H1 (cell line): ENCODE measurements at regions not wholly inside any gene's neighbourhood (a gene's known extent, or its start where the extent isn't known, plus 50 kb on each side); places are given as distances from the start of the nearest gene placed in this dataset.

Source experiments
- CTCF ChIA-PET: fragments of 300-600 bp; sonication (Branson Sonifier 250); formaldehyde crosslinking; loops from one replicate; lab custom pipeline; 2021; ENCODE audit not compliant: partially characterized antibody; lab: Charles Lee
- POLR2A ChIA-PET: fragments of 300-600 bp; sonication (Branson Sonifier 250); formaldehyde crosslinking; loops from one replicate; lab custom pipeline; 2021; ENCODE audit warnings: inconsistent platforms; ENCODE audit not compliant: partially characterized antibody; lab: Charles Lee
- DNase-seq, 2 experiments: peaks; one replicate each; pipeline versions ENCODE4 v3.0.0 to v3.0.0-alpha.2; 2010 to 2022; ENCODE audit warnings: low spot score in 2 of 2, low read depth in 1 of 2, mixed read lengths in 1 of 2
- FAIRE-seq: peaks from 2 replicates; lab custom pipeline; 2011; peaks lifted over from hg19 to GRCh38; lab: Jason Lieb, UNC
- H2AFZ ChIP-seq: 2 replicates; pipeline ENCODE4 v1.8.1; 2012; ENCODE audit warnings: low read length, inconsistent platforms
- H2AK5ac ChIP-seq: 2 replicates; pipeline ENCODE4 v1.6.1; 2013; ENCODE audit warnings: low read depth, low read length
- H2BK120ac ChIP-seq: replicated peaks from 2 replicates; pipeline ENCODE3; 2013; ENCODE audit warnings: low read depth, low read length, inconsistent platforms
- H2BK12ac ChIP-seq: 2 replicates; pipeline ENCODE4 v1.6.1; 2013; ENCODE audit warnings: low read depth, low read length
- H2BK15ac ChIP-seq: 2 replicates; pipeline ENCODE4 v1.6.1; 2013; ENCODE audit warnings: low read length
- H2BK20ac ChIP-seq: 2 replicates; pipeline ENCODE4 v1.6.1; 2013; ENCODE audit warnings: low read length
- H2BK5ac ChIP-seq: 2 replicates; pipeline ENCODE4 v1.6.1; 2013; ENCODE audit warnings: low read depth, low read length
- H3K14ac ChIP-seq: 2 replicates; pipeline ENCODE4 v1.6.1; 2013; ENCODE audit warnings: inconsistent platforms; ENCODE audit not compliant: insufficient read length
- H3K18ac ChIP-seq: 2 replicates; pipeline ENCODE4 v1.6.1; 2013; ENCODE audit warnings: low read length; ENCODE audit errors: extremely low read depth
- H3K23ac ChIP-seq: 2 replicates; pipeline ENCODE4 v1.6.1; 2013; ENCODE audit warnings: inconsistent platforms; ENCODE audit not compliant: insufficient read length
- H3K23me2 ChIP-seq: 2 replicates; pipeline ENCODE4 v1.6.1; 2013; ENCODE audit warnings: low read depth, low read length
- H3K27ac ChIP-seq: 2 replicates; pipeline ENCODE4 v1.6.1; 2011; ENCODE audit warnings: low read depth, low read length, inconsistent platforms
- H3K27me3 ChIP-seq, 4 experiments: replicated peaks in 1 of 4; 1 replicate in 1 of 4; 2 replicates in 3 of 4; pipeline versions ENCODE4 v1.6.1 to v1.8.1; 2011 to 2013; ENCODE audit warnings: low read length in 3 of 4, mild to moderate bottlenecking in 3 of 4, inconsistent platforms in 2 of 4, mixed read lengths in 2 of 4, moderate library complexity in 1 of 4; ENCODE audit not compliant: control insufficient read depth in 3 of 4, insufficient read depth in 3 of 4; ENCODE audit errors: extremely low read depth in 1 of 4
- H3K36me3 ChIP-seq, 4 experiments: 2 replicates each; pipeline versions ENCODE4 v1.6.1 to v1.8.1; 2011 to 2013; ENCODE audit warnings: mild to moderate bottlenecking in 4 of 4, low read length in 3 of 4, moderate library complexity in 2 of 4, control low read depth in 1 of 4, inconsistent platforms in 1 of 4; ENCODE audit not compliant: insufficient read depth in 4 of 4, control insufficient read depth in 2 of 4
- H3K4ac ChIP-seq: replicated peaks from 2 replicates; pipeline ENCODE3; 2013; ENCODE audit warnings: low read length, low read depth, mixed read lengths, inconsistent platforms; ENCODE audit not compliant: insufficient read length
- H3K4me1 ChIP-seq, 4 experiments: replicated peaks in 1 of 4; 1 replicate in 1 of 4; 2 replicates in 3 of 4; pipeline versions ENCODE4 v1.6.1 to v1.8.1; 2011 to 2013; ENCODE audit warnings: low read length in 3 of 4, inconsistent platforms in 2 of 4, mixed read lengths in 1 of 4; ENCODE audit not compliant: insufficient read depth in 4 of 4, control insufficient read depth in 3 of 4
- H3K4me2 ChIP-seq, 2 experiments: 2 replicates each; pipeline versions ENCODE4 v1.6.1 to v1.8.1; 2011 to 2013; ENCODE audit warnings: low read depth in 2 of 2, low read length in 2 of 2, control low read depth in 1 of 2, inconsistent platforms in 1 of 2, mild to moderate bottlenecking in 1 of 2; ENCODE audit not compliant: insufficient read depth in 1 of 2
- H3K4me3 ChIP-seq, 4 experiments: fragments of 200-600, 300-600 bp in 1 of 4; sonication (generic), shearing (Covaris generic), sonication (Bioruptor Twin) in 1 of 4; 2 replicates each; pipeline versions ENCODE4 v1.5.1 to v1.8.1; 2011 to 2016; ENCODE audit warnings: low read length in 4 of 4, low read depth in 3 of 4, control low read depth in 2 of 4, inconsistent platforms in 2 of 4, mild to moderate bottlenecking in 2 of 4, mixed read lengths in 1 of 4, moderate library complexity in 1 of 4; ENCODE audit not compliant: insufficient read depth in 2 of 4; ENCODE audit errors: extremely low read depth in 1 of 4
- H3K56ac ChIP-seq: replicated peaks from 2 replicates; pipeline ENCODE3; 2013; ENCODE audit warnings: low read depth, mild to moderate bottlenecking, mixed read lengths, low read length, inconsistent platforms; ENCODE audit not compliant: insufficient read length
- H3K79me1 ChIP-seq: 2 replicates; pipeline ENCODE4 v1.6.1; 2013; ENCODE audit warnings: low read depth, low read length, control low read depth
- H3K79me2 ChIP-seq, 2 experiments: 2 replicates each; pipeline versions ENCODE4 v1.6.1 to v1.8.1; 2012 to 2013; ENCODE audit warnings: low read length in 2 of 2, mild to moderate bottlenecking in 2 of 2, inconsistent platforms in 1 of 2; ENCODE audit not compliant: insufficient read depth in 2 of 2, control insufficient read depth in 1 of 2
- H3K9ac ChIP-seq, 4 experiments: replicated peaks in 1 of 4; 1 replicate in 1 of 4; 2 replicates in 3 of 4; pipeline versions ENCODE4 v1.6.1 to v1.8.1; 2011 to 2013; ENCODE audit warnings: low read depth in 3 of 4, low read length in 3 of 4, control low read depth in 2 of 4, mild to moderate bottlenecking in 2 of 4, moderate library complexity in 2 of 4, inconsistent platforms in 1 of 4; ENCODE audit errors: extremely low read depth in 1 of 4
- H3K9me3 ChIP-seq, 2 experiments: 2 replicates each; pipeline versions ENCODE4 v1.6.1 to v1.8.1; 2012 to 2013; ENCODE audit warnings: mild to moderate bottlenecking in 2 of 2, moderate library complexity in 2 of 2, control low read depth in 1 of 2, inconsistent platforms in 1 of 2, low read depth in 1 of 2, low read length in 1 of 2, mixed read lengths in 1 of 2; ENCODE audit not compliant: insufficient read depth in 2 of 2
- H4K20me1 ChIP-seq, 2 experiments: replicated peaks in 1 of 2; 2 replicates each; pipeline versions ENCODE3 to v1.8.1; 2011 to 2013; ENCODE audit warnings: inconsistent platforms in 2 of 2, low read length in 2 of 2, mild to moderate bottlenecking in 1 of 2; ENCODE audit not compliant: insufficient read depth in 2 of 2, control insufficient read depth in 1 of 2
- H4K5ac ChIP-seq: 2 replicates; pipeline ENCODE4 v1.6.1; 2013; ENCODE audit warnings: low read length, low read depth, mixed read lengths, inconsistent platforms; ENCODE audit not compliant: insufficient read length
- H4K8ac ChIP-seq: 2 replicates; pipeline ENCODE4 v1.8.0; 2013; ENCODE audit warnings: mild to moderate bottlenecking, moderate library complexity, low read length, inconsistent platforms; ENCODE audit not compliant: insufficient read depth; ENCODE audit errors: extremely low read depth
- H4K91ac ChIP-seq: replicated peaks from 2 replicates; pipeline ENCODE3; 2013; ENCODE audit warnings: low read length, mixed read lengths, inconsistent platforms; ENCODE audit not compliant: insufficient read length
- ASH2L ChIP-seq: fragments of 200-600, 300-600 bp; sonication (generic); IDR thresholded peaks from one replicate; pipeline ENCODE4 v1.7.1; 2017; ENCODE audit warnings: low read length
- ATF2 ChIP-seq: IDR thresholded peaks from 2 replicates; pipeline ENCODE4 v1.6.1; 2012; ENCODE audit warnings: low read length, inconsistent platforms
- CBX8 ChIP-seq: fragments of 300-800, 300-1000 bp; sonication (generic); IDR thresholded peaks from 2 replicates; pipeline ENCODE4 v1.7.1; 2016; ENCODE audit warnings: low read depth, low read length, borderline replicate concordance
- CHD2 ChIP-seq: IDR thresholded peaks from 2 replicates; pipeline ENCODE4 v1.6.1; 2012; ENCODE audit warnings: low read length, improper control_type of control experiment
- EZH2 ChIP-seq: fragments of 200-600 bp; sonication (generic); IDR thresholded peaks from 2 replicates; pipeline ENCODE4 v1.7.1; 2012; ENCODE audit warnings: low read depth, mild to moderate bottlenecking, moderate library complexity, low read length, inconsistent platforms; ENCODE audit not compliant: severe bottlenecking
- FOSL1 ChIP-seq: IDR thresholded peaks from 2 replicates; pipeline ENCODE4 v1.6.1; 2011; ENCODE audit warnings: mild to moderate bottlenecking, low read depth, low read length, moderate library complexity; ENCODE audit not compliant: insufficient read depth
- GTF2F1 ChIP-seq: IDR thresholded peaks from 2 replicates; pipeline ENCODE4 v1.6.1; 2012; ENCODE audit warnings: low read depth, low read length, improper control_type of control experiment, borderline replicate concordance
- JUND ChIP-seq: IDR thresholded peaks from 2 replicates; pipeline ENCODE4 v1.6.1; 2011; ENCODE audit warnings: mild to moderate bottlenecking, improper control_type of control experiment, low read length
- MAFK ChIP-seq: IDR thresholded peaks from 2 replicates; pipeline ENCODE4 v1.6.1; 2012; ENCODE audit warnings: low read depth, mild to moderate bottlenecking, improper control_type of control experiment, low read length
- RAD21 ChIP-seq, 2 experiments: IDR thresholded peaks in 1 of 2; conservative IDR thresholded peaks in 1 of 2; 2 replicates each; pipeline ENCODE4 v1.6.1; 2011; ENCODE audit warnings: low read depth in 2 of 2, low read length in 2 of 2, improper control_type of control experiment in 1 of 2, inconsistent platforms in 1 of 2, mild to moderate bottlenecking in 1 of 2, moderate library complexity in 1 of 2
- RBBP5 ChIP-seq: IDR thresholded peaks from 2 replicates; pipeline ENCODE4 v1.7.1; 2012; ENCODE audit warnings: low read depth, mild to moderate bottlenecking, inconsistent platforms, low read length, moderate library complexity, borderline replicate concordance
- SIX5 ChIP-seq: IDR thresholded peaks from 2 replicates; pipeline ENCODE4 v1.6.1; 2011; ENCODE audit warnings: mild to moderate bottlenecking, low read depth, low read length
- SRF ChIP-seq: IDR thresholded peaks from 2 replicates; pipeline ENCODE4 v1.6.1; 2011; ENCODE audit warnings: mild to moderate bottlenecking, low read depth, low read length, moderate library complexity
- ZNF274 ChIP-seq: IDR thresholded peaks from 2 replicates; pipeline ENCODE4 v1.7.0; 2012; ENCODE audit warnings: low read length, borderline replicate concordance; ENCODE audit errors: extremely low read depth
- WGBS, 2 experiments: shearing (Covaris generic) in 1 of 2; methylation state at CpG; one replicate each; pipeline versions ENCODE4 v1.1.6 to v1.1.7; 2013 to 2015; ENCODE audit warnings: low lambda C conversion rate in 2 of 2, mixed read lengths in 2 of 2, inconsistent platforms in 1 of 2, low coverage in 1 of 2, missing lambda C conversion rate in 1 of 2; ENCODE audit not compliant: insufficient replicate concordance in 2 of 2, insufficient coverage in 1 of 2, insufficient read length in 1 of 2; ENCODE audit errors: extremely low coverage in 1 of 2, missing lambda C conversion rate in 1 of 2; 5-methylcytosine and 5-hydroxymethylcytosine counted together

GRCh38 chr2:12515871-12516270, 200.9 kb upstream of the TRIB2 start:
- H3K56ac ChIP-seq = no peak overlapping the region
- no peak overlapping the region for H4K91ac ChIP-seq
- DNase-seq (no peak), FAIRE-seq (no peak)
- no peaks in the 10 kb centered on the region for H3K4me1 ChIP-seq
- no peaks in the 10 kb centered on the region for H3K27me3 ChIP-seq
- H3K27ac ChIP-seq = no peak overlapping the region
- no peaks in the 10 kb centered on the region for H3K36me3 ChIP-seq
- H3K79me2 ChIP-seq = no peaks in the 10 kb centered on the region
- H3K23me2 ChIP-seq = no peaks in the 10 kb centered on the region
- no peak overlapping the region for H3K9ac ChIP-seq
- H4K8ac ChIP-seq = no peak overlapping the region
- H3K4me2 ChIP-seq = no peak overlapping the region
- H3K23ac ChIP-seq = no peak overlapping the region
- no peak overlapping the region for H2BK12ac ChIP-seq
- ChIA-PET POLR2A (no interaction called here), CTCF (no interaction called here)
- no peaks in the 10 kb centered on the region for H3K79me1 ChIP-seq
- H2BK15ac ChIP-seq = no peak overlapping the region
- H2BK120ac ChIP-seq = no peak overlapping the region
- no peak overlapping the region for H4K5ac ChIP-seq
- H2AFZ ChIP-seq = no peak overlapping the region
- H3K4me3 ChIP-seq = no peak overlapping the region
- no peak overlapping the region for H3K18ac ChIP-seq
- H3K9me3 ChIP-seq = no peaks in the 10 kb centered on the region
- 42% methylated on average over 1 of the region's 1 CpG; no CpG with 5 or more reads in 1 of the 2 experiments for WGBS, 2 experiments
- no peaks in the 10 kb centered on the region for H4K20me1 ChIP-seq
- H2BK5ac ChIP-seq = no peak overlapping the region
- no peak overlapping the region for H2BK20ac ChIP-seq
- H2AK5ac ChIP-seq = no peak overlapping the region
- H3K14ac ChIP-seq = no peak overlapping the region
- no peak overlapping the region for H3K4ac ChIP-seq
- no peak for TF ChIP-seq SRF
- no peak for TF ChIP-seq CHD2
- TF ChIP-seq SIX5 = no peak
- no peak for TF ChIP-seq CBX8
- TF ChIP-seq RBBP5 = no peak
- no peak for TF ChIP-seq ZNF274
- TF ChIP-seq RAD21 (IDR thresholded peaks at IDR 0.05 in 1 of 2, conservative IDR thresholded peaks at IDR 0.05 in 1 of 2; ENCODE audit: low read depth in 2 of 2, low read length in 2 of 2) = no peak
- no peak for TF ChIP-seq ASH2L
- no peak for TF ChIP-seq JUND
- no peak for TF ChIP-seq MAFK
- TF ChIP-seq EZH2 = no peak
- TF ChIP-seq ATF2 = no peak
- no peak for TF ChIP-seq FOSL1
- no peak for TF ChIP-seq GTF2F1
